ENCODE measurements at regions not wholly inside any gene's neighbourhood (a gene's known extent, or its start where the extent isn't known, plus 50 kb on each side); places are given as distances from the start of the nearest gene placed in this dataset.

- no peak for TF ChIP-seq POLR2A (IDR thresholded peaks at IDR 0.05)
- TF ChIP-seq, protein P1, sequence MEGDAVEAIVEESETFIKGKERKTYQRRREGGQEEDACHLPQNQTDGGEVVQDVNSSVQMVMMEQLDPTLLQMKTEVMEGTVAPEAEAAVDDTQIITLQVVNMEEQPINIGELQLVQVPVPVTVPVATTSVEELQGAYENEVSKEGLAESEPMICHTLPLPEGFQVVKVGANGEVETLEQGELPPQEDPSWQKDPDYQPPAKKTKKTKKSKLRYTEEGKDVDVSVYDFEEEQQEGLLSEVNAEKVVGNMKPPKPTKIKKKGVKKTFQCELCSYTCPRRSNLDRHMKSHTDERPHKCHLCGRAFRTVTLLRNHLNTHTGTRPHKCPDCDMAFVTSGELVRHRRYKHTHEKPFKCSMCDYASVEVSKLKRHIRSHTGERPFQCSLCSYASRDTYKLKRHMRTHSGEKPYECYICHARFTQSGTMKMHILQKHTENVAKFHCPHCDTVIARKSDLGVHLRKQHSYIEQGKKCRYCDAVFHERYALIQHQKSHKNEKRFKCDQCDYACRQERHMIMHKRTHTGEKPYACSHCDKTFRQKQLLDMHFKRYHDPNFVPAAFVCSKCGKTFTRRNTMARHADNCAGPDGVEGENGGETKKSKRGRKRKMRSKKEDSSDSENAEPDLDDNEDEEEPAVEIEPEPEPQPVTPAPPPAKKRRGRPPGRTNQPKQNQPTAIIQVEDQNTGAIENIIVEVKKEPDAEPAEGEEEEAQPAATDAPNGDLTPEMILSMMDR (IDR thresholded peaks at IDR 0.05) = no peak
- no peak for DNase-seq
- Histone ChIP-seq H3K36me3 (no peaks in the 10 kb centered on the region), H3K27me3 (no peaks in the 10 kb centered on the region), H3K27ac (no peak overlapping the region), H3K9me3 (peaks cover 0 to 3% (median 0%) of the 10 kb centered on the region in 4 donors), H3K4me1 (no peaks in the 10 kb centered on the region), H3K4me3 (no peak overlapping the region)
Observed at GRCh38 chr17:13688716-13689115, 87.0 kb upstream of the HS3ST3A1 start.

GRCh38 chr17:13690806-13691205 is 89.1 kb upstream of the HS3ST3A1 start:
- no peaks in the 10 kb centered on the region for H3K4me1 ChIP-seq
- DNase-seq = no peak
- peaks cover 0 to 3% (median 0%) of the 10 kb centered on the region in 4 donors for H3K9me3 ChIP-seq
- no peaks in the 10 kb centered on the region for H3K27me3 ChIP-seq
- H3K36me3 ChIP-seq = no peaks in the 10 kb centered on the region
- no peak overlapping the region for H3K27ac ChIP-seq
- no peak overlapping the region for H3K4me3 ChIP-seq
- no peak for TF ChIP-seq POLR2A (IDR thresholded peaks at IDR 0.05)
- TF ChIP-seq, protein P1 (IDR thresholded peaks at IDR 0.05) = no peak

DNA sequence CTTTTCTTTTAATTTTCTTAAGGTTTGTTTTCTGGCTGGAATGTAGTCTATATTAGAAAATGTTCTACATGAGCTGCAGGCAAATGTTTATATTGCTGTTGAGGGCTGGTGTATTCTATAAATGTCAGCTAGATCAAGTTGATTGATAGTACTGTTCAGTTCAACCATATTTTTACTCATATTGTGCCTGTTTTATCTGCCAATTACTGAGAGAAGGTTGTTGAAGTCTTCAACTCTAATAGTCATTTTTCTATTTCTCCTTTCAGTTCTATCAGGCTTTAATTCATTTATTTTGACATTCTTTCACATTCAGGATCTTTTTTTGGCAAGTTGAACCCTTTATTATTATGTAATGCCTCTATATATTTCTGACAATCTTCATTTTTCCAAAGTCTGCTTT is 93.2 kb upstream of the HS3ST3A1 start:
- H3K4me1 ChIP-seq = no peaks in the 10 kb centered on the region
- no peak for DNase-seq
- TF ChIP-seq POLR2A (IDR thresholded peaks at IDR 0.05) = no peak
- TF ChIP-seq, protein P1 (IDR thresholded peaks at IDR 0.05) = no peak

DNA sequence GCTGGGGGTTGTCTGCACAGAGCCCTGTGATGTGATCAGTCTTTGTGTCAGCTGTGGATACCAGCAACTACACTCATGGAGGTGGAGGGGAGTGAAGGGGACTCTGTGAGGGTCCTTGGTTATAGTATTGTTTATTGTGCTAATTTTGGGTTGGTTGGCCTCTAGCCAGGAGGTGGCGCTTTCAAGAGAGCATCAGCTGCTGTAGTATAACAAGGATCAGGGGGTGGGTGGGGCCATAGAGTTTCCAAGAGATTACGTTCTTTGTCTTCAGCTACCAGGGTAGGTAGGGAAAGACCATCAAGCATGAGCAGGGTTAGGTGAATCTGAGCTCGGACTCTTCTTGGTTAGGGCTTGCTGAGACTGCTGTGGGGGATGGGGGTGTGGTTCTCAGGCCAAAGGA is 97.1 kb upstream of the HS3ST3A1 start:
- DNase-seq = no peak
- no peak overlapping the region for H3K4me3 ChIP-seq
- no peaks in the 10 kb centered on the region for H3K4me1 ChIP-seq
- H3K9me3 ChIP-seq = no peaks in the 10 kb centered on the region
- no peak overlapping the region for H3K27ac ChIP-seq
- TF ChIP-seq, protein P1 (IDR thresholded peaks at IDR 0.05) = no peak
- TF ChIP-seq POLR2A (IDR thresholded peaks at IDR 0.05) = no peak
- no peaks in the 10 kb centered on the region for H3K36me3 ChIP-seq
- H3K27me3 ChIP-seq = no peaks in the 10 kb centered on the region

More for the DNA sequence above, 93.2 kb upstream of the HS3ST3A1 start:
- Histone ChIP-seq H3K36me3 (no peaks in the 10 kb centered on the region), H3K27ac (no peak overlapping the region), H3K4me3 (no peak overlapping the region), H3K9me3 (peaks cover 0 to 3% (median 0%) of the 10 kb centered on the region in 4 donors), H3K27me3 (no peaks in the 10 kb centered on the region)

DNA sequence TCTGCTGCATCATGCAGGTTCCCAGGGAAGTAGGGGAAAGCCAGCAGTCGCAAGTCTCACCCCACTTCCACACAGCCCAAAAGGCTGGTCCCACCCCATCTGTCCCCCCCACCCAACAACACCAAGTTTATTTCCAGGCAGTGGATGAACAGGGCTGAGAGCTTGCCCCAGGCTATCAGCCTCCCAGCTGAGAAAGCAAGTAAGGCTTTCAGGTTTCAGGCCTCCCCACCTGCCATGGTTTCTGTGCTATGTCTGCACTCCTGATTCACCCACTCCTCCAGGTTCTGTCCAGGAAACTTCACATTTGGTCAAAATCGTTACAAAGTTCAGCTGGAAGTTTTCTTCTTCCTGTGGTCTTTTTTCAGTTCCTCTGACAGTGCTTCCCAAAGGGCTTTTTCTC is 97.5 kb upstream of the HS3ST3A1 start:
- TF ChIP-seq POLR2A (IDR thresholded peaks at IDR 0.05) = no peak
- TF ChIP-seq, protein P1 (IDR thresholded peaks at IDR 0.05) = no peak
- Histone ChIP-seq H3K27ac (no peak overlapping the region), H3K36me3 (no peaks in the 10 kb centered on the region), H3K4me3 (no peak overlapping the region), H3K4me1 (no peaks in the 10 kb centered on the region), H3K27me3 (no peaks in the 10 kb centered on the region), H3K9me3 (no peaks in the 10 kb centered on the region)
- DNase-seq = no peak

GRCh38 chr17:13702266-13702665 is 100.5 kb upstream of the HS3ST3A1 start:
- Histone ChIP-seq H3K27me3 (no peaks in the 10 kb centered on the region), H3K9me3 (no peaks in the 10 kb centered on the region), H3K4me1 (no peaks in the 10 kb centered on the region), H3K4me3 (no peak overlapping the region), H3K27ac (no peak overlapping the region), H3K36me3 (no peaks in the 10 kb centered on the region)
- no peak for DNase-seq
- TF ChIP-seq, protein P1 (IDR thresholded peaks at IDR 0.05) = no peak
- no peak for TF ChIP-seq POLR2A (IDR thresholded peaks at IDR 0.05)
